GM19455 (cell line): ENCODE measurements at regions not wholly inside any gene's neighbourhood (a gene's known extent, or its start where the extent isn't known, plus 50 kb on each side); places are given as distances from the start of the nearest gene placed in this dataset.
"Not testable (repeated sequence)": the region's sequence is repeated elsewhere in the genome, so short reads cannot be mapped to it uniquely, and the experiment has no call there.

ENCODE experiments used
- ATAC-seq: cut with Tn5 transposase; IDR thresholded peaks from one replicate; pipeline ENCODE4 v1.9.1; 2021; ENCODE audit not compliant: unreplicated experiment

DNA sequence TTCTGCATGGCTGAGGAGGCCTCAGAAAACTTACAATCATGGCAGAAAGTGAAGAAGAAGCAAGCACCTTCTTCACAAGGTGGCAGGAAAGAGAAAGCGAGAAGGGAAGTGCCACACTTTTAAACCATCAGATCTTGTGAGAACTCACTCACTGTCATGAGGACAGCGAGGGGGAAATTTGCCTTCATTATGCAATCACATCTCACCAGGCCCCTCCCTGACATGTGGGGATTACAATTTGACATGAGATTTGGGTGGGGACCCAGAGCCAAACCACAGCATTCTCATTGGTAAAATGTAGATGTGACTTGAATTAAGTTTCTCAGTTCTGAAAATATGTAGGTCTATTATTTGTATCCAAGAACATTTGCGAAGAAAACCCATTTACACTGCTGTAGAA lies 854.8 kb downstream of the EPHA4 start:
- no peak for ATAC-seq

DNA sequence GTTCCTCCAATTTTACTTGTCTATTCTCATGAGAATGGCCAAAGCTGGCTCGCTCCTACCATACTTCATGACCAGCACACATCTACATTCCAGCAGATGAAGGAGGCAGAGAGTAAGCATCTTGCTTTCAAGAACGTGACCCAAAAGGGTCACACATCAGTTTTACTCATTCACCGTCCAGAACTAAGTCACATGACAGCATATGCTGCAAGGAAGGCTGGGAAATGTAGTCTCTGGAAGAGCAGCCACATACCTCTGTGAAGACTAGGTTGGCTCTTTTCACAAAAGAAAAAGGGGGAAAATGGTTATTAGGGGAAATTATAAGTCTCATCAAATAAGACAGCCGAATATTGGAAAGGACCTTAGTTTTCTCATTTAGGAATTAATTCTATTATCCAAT lies 835.3 kb downstream of the EPHA4 start:
- ATAC-seq: no peak

DNA sequence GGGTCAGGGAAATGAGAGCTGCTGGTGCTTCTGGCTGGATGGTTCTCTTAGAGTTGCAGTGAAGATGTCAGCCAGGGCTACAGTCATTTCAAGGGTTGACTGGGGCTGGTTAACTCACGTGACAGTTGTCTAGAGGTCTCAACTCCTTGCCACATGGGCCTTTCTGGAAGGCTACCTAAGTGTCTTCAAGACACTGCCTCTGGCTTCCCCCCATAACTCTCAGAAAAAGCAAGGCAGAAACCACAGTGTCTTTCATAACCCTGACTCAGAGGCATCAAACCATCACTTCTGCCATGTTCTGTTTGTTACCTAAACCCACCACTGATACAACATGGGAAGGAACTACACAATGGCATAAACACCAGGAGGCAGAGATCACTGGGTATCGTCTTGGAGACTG lies 828.9 kb downstream of the EPHA4 start:
- no peak for ATAC-seq

DNA sequence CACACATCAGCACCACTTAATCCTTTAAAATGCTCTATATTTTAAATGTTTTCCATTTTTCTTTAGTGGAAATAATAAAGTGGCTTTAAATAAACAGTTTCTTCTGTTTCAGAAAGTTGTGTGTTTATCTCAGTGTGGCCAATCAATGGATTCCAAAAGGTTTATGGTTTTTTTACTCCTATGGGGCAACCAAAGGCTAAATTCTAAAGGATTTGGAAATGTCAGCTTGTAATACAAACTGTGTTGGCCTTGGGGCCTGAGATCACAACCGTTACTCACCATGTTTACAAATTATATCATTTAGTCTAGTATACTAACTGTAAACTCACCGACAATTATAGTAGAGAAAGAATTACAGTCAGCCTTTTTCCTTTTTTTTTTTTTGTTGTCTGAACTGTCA lies 827.2 kb downstream of the EPHA4 start:
- ATAC-seq: no peak

DNA sequence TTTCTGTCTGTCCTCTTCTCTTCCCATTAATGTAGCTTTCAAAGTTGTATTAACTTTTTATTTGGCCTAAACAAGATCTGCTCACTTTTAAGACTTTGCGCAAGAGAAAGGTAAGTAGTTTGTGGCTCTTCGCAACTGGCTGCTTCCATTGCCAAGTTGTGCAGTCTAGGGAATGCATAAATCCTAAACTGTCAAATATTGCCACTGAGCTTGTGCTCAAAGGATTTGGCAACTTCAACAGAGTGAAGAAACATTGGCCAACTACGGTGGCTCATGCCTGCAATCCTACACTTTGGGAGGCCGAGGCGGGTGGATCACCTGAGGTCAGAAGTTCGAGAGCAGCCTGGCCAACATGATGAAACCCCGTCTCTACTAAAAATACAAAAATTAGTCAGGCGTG lies 826.4 kb downstream of the EPHA4 start:
- ATAC-seq: no peak

DNA sequence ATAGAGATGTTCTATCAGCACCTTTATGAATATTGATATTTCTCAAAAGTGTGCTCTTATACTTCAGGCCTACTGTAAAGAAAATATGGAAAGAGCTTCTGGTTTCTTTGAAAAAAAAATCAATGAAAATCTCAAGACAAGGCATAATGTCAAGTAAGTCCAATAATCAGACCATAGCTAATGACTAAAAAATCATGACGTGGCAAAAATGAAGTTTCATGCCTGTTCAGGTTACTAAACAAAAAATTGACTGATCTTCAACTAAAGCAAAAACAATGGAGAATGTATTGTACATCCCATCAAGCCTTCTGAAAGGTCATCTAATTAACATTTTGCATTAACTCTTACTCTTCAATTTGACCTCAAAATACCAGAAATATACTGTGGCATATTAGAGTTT lies 824.4 kb downstream of the EPHA4 start:
- no peak for ATAC-seq

DNA sequence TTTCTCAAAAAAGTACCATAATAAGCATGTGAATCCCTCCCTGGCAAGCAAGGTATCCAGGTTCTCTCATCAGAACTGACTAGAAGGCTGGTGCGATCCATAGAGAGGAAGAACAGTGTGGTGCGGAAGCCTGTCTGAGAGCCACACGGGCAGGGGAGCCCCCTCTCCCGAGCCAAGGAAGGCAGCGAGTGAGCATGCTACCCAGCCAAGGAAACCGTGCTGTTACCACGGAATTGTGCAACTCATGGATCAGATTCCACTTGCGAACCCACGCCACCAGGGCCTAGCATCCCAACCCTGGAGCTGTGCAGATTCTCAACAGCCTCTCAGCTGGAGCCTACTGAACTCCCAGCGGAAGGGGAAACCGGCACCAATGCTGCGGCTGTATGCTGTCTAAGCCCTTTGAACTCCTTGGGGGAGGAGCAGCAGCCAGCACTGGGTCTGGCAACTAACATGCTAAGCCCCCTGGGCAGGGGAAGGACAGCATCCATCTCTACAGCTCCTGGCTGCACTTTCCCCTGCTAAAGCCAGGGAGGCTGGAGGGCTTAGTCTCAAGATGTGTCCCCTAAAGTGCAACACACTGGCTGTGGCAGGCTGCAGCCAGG lies 823.1 kb downstream of the EPHA4 start:
- ATAC-seq: no peak

DNA sequence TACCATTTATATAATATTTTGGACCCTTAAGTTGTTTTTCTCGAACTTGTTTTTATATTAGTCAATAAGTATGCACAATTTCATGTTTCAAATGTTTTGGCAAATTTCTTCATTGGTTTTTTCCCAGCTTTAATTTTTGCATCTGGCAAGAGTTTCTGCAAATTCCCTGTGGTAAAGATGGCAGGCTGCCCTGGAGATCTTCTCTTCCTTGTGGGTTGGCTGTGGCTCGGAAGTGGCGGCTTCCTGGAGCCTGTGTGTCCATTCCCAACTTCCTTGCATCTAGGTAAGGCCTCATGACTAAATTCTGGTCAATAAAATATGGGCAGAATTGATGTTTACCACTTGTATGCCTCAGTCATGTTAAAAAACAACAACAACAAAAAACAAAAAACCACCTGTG lies 818.6 kb downstream of the EPHA4 start:
- ATAC-seq: no peak

DNA sequence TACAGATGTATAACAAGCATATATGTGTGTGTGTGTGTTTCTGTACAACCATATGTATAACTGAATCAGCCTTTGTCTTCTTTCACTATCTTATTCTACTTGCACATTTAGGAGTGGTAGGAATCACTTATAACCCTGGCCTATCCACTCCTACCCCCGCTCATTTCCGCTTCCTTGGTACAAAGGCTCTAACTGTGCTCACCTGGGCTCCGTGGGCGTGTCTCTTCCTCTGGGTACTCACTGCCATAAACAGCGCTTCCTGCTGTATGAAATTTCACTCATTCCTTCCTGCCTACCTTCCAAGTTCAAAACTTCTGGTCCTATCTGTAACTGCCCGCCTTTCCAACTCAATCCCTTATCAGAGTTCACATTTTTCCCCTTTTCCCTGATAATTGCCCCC lies 815.5 kb downstream of the EPHA4 start:
- ATAC-seq: no peak

DNA sequence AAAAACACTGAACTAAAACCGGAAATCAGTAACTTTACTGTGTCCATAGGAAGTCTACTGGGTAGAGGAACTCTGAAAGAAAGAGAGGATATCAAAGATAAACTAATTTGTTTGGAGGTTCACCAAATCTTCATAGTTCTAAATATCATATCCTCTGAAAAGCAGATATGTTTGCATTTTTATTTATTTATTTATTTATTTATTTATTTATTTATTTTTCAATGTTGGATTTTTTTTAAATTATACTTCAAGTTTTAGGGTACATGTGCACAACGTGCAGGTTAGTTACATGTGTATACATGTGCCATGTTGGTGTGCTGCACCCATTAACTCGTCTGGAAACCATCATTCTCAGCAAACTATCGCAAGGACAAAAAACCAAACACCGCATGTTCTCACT lies 813.7 kb downstream of the EPHA4 start:
- not testable (repeated sequence) for ATAC-seq

DNA sequence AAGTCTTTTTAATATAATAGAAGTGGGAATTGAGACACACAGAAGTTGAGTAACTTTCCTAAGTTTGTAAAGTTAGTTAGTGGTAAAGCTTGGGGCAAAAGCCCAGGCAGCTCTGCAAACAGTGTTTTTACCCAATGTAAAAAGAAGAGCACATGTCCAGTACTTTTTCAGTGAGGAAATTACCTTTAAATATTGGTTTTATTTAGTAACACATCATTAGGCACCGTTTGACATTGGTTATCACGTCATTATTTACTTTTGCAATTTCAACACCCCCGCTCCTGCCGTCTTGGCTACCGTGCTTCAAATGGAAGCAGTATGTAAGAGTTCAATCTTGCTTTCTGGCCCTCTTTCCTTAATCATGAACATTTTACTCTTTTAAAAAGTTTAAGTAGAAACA lies 807.9 kb downstream of the EPHA4 start:
- ATAC-seq: no peak

DNA sequence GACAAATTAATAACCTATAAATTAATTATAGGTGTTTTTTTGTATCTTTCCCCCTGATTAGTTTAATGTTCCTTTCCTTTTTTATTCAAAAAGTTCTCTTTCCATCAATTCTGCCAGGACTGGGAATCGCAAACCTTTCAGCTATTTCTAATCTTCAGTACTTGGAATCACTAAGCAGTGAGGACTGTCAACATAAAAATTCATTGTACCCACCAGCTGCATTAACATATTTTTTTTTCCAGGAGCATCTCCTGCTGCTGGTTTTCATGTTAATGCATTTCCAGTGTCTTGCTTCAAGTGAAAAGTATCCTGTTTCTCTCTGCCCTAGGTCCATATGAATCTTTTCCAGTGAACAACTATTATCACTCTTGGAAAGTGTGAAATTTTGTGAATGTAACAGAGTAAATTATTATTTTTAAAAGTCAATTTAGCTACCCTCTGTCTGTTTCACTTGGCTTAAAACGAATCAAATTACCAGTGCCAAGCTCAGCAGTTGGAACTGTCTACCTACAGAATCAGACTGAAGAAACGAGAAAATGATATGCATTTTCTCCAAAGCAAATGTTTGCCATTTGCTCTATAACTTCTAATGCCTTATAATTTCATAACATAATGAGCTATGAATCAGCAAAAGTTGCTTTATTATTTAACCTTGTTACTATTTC lies 804.4 kb downstream of the EPHA4 start:
- no peak for ATAC-seq

DNA sequence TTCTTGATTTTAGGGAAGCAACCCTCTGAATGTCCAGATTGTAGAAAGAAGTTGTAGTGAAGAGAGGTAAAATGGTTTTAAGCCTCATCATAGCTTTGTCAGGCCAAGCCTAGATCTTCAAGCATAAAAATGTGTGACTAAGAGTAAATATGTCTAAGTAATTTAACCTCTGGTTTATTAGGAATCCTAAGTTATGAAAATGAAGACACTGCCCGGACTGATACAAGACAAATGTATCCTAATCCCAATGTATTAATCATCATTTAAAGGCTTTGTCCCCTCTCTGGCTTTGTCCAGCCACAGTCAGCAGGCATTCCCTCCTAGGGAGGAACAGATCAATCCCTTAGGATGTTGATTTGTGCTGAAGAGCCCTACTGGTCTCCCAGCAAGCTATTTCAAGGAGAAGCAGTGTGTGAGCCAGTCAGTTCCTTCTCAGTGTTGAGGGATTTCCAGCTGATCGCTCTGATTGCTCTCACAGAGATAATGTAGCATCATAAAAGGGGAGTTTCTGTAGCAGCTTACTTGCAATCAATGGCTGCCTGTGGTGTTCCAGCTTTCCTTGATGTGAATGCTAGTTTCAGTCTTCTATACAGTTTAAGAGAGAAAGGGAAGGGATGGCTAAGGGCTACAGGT lies 796.1 kb downstream of the EPHA4 start:
- no peak for ATAC-seq

DNA sequence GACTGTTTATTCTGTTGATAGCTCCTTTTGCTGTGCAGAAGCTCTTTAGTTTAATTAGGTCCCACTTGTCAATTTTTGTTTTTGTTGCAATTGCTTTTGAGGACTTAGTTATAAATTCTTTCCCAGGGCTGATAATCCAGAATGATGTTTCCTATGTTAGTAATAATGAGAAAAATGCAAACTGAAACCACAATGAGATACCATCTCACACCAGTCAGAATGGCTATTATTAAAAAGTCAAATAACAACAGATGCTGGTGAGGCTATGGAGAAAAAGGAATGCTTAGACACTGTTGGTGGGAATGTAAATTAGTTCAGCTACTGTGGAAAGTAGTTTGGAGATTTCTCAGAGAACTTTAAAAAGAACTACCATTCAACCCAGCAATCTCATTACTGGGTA lies 793.0 kb downstream of the EPHA4 start:
- ATAC-seq: not testable (repeated sequence)

DNA sequence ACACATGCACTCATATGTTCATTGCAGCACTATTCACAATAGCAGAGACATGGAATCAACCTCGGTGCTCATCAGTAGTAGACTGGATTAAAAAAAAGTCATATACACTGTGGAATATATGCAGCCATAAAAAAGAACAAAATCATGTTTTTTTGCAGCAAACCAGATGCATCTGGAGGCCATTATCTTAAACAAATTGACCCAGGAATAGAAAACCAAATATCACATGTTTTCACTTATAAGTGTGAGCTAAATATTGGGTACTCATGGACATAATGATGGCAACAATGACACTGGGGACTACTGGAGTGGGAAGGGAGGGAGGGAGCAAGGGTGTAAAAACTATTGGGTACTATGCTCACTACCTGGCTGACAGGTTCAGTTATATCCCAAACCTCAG lies 792.6 kb downstream of the EPHA4 start:
- ATAC-seq: no peak

DNA sequence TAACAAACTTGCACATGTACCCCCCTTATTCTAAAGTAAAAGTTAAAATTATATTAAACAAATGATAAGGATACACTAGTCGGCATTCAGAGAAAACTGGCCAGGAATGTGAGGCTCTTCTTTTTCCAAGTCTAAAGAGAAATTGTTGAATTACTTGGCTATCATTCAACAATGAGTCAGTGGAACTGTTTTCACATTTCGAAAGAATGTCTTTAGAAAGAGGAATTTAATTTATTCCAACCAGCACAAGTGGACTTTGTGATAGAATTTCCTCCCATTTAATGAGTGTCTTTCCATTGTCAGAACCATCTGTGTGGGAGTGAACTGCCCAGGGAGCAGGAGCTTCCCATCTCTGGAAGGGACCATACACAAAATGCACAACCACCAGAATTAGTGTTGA lies 792.2 kb downstream of the EPHA4 start:
- ATAC-seq: no peak

DNA sequence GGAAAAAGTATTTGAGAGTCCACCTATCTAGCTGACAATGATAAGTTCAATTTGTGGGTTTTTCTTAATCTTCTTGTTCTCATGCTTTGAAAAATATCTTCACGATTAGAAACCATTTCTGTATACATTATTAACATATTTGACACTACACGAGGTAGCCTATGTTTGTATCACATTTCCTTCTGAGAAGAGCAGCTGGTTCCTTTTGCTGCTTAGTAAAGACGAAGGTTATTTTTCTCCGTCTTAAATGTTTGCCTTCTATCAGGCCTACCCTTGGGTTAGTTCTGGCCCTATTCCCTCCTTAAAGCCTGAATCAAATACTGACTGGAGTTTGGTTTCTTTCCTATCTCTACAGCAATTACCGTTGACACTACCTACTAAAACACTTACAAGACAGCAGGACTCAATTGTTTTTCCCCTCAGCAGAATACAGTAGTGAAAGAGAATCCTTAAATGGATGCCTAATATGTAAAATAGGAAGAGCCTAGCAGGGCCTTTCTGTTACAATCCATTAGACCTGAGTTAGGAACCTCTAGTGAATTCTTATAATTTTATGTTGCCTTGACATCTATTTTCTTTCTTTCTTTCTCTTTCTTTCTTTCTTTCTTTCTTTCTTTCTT lies 790.4 kb downstream of the EPHA4 start:
- ATAC-seq: no peak

DNA sequence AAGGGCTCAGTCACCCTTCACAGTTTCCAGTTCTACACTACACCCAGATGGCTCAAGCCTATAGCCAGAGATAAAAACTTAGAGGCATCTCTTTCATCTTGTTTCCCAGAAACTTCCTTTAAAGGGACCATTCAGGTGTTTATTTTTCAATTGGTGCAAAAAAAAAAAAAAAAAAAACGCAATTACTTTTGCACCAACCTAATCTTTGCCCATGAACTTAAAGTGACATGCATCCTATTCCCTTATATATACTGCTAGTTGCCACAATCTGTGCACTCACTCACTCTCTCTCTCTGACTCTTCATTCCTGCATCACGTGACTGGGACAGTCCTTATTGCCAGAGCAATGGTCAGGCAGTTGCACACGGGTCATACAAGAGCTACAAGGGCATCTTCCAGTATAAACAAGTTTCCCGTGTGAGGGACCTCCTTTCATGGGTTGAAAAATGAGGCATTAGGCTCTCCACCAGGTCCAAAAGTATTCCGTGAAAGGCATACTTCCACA lies 789.4 kb downstream of the EPHA4 start:
- no peak for ATAC-seq

DNA sequence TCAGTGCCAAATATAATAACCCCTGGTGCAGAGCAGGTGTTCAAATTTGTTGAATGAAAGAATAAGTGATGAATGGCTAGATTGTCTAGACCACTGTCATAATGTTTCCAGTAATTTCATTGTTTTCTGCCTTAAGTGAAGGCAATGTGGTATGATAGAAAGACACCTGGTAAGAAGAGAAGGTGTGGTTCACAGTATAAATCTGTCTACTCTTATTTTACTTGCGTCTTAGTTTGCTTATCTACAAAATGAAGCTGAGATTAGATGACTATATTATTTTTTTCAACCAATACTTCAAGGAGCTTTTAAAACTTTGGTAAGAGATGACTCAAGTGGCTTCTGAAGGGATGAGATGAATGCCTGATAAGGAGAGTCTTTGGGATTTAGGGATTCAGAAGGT lies 788.4 kb downstream of the EPHA4 start:
- ATAC-seq: no peak

DNA sequence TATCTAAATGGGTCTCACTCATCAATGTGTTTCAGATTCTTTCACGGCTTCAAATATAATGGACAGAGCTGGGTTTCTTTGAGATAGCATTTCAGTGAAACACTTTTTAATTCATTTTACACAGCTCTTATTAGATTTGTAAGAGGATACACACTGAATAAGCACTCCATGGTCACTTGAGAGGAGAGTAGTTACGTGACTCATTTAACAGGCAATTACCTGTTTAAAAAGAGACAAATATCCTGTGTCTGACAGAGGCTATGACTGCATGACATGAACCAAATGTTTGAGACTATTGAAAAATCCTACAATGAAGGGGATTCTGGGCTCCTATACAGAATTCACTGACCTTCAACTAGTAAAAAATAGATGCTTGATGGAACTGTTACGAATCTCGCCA lies 786.9 kb downstream of the EPHA4 start:
- no peak for ATAC-seq

DNA sequence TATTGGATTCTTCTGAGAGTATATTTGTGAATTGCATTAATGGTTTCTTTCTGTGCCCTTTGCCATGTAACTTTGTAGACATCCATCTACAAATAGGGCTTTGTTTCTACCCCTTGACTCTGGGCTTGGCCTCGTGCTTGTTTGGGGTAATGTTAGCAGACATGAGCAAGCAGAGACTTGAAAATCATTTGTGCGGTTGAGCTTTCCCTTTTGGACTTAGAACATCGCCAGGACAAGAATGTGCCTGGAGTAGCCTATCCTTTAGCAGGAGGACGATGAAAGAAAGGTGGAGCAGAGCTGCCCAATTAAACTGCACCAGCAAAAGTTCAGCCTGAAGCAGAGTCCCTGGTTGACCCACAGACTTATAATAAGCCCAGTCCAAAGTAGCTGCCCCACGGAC lies 785.9 kb downstream of the EPHA4 start:
- no peak for ATAC-seq

DNA sequence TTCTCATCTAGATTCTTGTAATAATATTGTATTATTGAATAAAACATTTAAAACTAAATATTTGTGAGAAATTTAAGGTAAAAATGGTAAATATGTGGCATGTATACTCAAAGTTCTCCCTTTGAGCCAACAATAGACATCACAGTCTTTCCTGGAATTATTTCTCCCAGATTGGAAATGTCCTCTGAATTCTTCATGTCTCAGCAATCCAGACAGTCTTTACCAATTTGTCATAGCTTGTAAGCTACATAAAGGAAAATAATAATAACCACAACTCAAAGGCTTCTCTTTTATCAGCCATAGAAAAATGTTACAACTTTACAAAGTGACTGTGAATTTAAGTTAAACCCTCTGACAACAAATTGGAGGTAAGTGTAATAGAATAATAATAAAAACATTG lies 784.9 kb downstream of the EPHA4 start:
- no peak for ATAC-seq
